Epidermal melanocyte (primary cell): ENCODE measurements at regions not wholly inside any gene's neighbourhood (a gene's known extent, or its start where the extent isn't known, plus 50 kb on each side); places are given as distances from the start of the nearest gene placed in this dataset.

Experiments used
- DNase-seq: peaks from one replicate; pipeline ENCODE4 v3.0.0; 2011; ENCODE audit warnings: low spot score; ENCODE audit not compliant: insufficient read length

DNA sequence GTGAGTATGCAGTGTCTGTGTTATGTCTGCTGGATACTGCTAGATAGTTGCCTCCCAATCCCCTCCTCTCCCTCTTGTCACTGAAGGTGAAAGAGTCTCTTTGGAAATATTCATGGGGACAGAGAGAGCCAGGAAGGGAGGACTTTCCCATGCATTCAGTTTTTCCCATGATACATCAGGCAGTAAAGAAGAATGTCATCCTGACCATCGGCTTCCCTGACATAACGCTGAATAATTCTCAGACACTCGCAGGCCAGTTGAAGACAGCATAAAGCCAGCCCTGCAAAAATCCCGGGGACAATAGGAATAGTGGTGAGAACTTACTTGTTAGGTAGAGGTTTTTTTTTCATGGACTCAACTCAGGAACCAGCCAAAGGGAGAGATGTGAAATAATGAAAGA, 58.1 kb downstream of the KLF4 start:
- DNase-seq = no peak

DNA sequence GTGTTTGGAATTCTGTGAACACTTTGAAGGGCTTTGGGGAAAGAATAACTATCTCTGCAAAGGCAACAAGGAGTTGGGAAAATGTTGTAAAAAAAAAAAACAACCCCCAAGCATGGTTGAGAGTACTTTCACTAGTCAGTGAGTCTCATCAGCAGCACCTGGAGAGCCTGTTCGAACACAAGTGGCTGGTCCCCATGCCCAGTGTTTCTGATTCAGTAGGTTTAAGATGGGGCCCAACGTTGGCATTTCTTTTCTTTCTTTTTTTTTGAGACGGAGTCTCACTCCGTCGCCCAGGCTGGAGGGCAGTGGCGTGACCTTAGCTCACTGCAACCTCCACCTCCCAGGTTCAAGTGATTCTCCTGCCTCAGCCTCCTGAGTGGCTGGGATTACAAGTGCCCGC, 59.5 kb downstream of the KLF4 start:
- no peak for DNase-seq

DNA sequence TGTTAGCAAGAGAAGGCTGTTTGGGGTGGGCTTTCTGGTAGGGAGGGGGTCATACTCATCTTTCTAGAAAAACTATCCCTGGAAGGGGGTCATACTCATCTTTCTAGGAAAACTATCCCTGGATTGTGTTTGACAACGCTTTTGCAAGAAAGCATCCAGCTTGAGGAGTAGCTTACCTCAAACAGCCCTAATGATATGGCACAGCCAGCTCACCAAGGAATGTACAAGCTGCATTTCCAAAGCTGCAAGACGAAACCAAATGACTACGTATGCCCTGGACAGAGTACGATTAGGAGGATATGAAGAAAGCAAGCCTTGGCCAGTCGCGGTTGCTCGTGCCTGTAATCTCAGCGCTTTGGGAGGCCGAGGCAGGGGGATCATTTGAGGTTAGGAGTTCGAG, 63.4 kb downstream of the KLF4 start:
- DNase-seq = no peak

DNA sequence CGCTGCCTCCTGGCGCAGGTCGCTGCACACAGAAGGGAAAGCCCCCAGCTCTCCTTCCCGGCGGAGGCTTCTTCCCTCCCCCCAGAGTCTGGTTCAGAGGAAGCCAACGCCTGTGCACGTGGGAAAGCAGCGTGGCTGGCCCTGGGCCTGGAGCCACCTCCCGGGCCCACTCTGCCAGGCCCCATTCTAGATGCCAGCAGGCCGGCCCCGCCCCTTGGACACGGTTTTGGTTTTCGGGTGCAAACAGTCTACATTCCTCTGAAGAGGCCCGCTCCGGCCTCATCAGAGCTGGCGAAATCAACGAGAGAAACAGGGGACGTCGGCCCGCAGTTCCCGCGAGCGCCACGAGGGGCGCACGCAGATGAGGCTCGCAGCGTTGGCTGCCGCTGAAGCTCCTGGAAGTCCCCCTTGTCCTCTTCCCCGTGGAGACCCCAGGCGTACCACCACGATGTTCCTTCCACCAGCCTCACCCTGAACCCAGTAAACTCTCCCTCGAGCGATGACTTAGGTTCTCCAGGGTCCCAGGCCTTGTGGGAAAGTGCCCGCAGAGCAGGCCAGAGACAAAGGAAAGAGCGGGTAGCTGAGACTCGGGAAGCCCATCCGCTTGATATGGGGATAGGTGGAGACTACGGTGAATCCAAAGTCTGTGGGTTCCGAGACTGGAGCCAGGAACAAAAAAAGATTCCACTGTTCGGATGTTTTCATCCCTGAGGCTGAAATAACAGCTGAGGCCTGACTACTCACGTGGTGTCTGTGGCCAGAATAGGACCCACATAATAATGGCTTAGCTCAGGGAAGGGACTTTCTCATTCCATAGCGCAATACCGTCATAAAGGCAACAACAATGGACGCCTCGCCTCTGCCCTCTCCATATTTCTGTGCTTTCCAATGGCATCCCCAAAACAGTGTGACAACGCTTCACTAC, 64.2 kb downstream of the KLF4 start:
- DNase-seq = no peak

DNA sequence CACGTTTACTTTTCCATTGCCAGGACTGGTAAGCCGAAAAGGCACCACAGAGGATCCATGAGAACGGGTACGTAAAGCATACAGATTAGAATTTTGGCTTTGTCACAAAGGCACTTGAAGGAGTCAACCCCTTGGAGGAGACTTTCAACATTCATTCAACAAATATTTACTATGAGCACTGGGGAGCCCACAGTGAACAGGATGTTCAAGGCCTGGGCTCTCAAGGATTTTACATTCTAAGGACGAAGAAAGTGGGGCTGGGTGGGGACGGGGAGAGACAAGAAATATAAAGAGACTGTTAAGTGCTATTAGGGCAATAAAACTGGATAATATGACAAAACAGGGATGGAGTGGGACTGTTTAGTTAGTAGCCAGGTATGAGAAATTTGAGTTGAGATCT, 66.0 kb downstream of the KLF4 start:
- no peak for DNase-seq

DNA sequence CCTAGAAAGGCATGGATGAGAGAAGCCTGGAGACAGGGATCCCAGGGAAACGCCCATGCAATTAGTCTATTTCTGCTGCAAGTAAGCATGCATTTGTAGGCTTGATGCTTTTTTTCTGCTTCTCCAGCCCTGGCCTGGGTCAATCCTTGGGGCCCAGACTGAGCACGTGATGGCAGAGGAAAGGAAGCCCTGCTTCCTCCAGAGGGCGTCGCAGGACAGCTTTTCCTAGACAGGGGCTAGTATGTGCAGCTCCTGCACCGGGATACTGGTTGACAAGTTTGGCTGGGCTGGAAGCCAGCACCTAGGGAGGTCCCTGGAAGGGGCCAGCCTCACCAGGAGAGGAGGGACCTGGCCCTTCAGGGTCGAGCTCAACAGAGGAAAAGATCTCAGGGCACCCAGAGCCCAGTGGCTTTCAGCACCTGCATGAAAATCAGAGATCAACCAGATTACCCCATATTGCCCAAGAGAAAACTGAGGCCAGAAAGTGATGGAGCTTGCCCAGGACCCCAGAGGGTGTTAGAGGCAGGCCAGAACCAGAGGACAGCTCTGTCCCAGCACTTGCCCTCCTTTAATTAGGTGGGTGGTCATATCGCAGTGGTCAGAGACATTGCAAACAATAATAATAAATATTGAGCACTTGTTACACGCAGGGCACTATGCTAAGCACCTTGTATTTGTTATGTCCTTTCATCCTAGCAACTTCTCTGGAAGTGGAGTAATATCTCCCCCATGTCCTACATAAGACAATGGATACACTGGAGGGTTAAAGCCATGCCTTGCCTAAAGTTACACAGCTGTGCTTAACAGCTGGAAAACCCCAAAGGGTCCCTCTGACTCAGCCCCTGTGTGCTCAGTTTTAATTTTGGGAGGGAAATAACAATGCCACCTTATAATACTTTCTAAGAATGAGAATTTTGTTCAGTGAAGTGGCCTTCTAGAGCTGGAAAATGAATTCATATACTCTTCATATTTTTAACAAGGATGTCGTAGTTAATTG, 67.1 kb downstream of the KLF4 start:
- DNase-seq = peak; percentile 45

DNA sequence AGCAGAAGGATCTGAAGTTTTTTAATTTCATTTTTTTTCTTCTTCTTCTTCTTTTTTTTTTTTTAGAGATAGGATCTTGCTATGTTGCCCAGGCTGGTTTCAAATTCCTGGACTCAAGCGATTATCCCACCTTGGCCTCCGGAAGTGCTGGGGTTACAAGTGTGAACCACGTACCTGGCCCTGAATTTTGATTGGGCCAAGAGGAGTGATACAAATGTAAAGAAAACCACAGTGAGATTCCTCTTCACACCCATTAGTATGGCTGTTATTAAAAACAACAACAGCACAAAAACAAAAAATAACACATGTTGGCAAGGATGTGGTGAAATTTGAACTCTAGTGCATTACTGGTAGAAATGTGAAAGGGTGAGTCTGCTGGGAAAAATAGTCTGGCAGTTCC, 79.1 kb downstream of the KLF4 start:
- no peak for DNase-seq

DNA sequence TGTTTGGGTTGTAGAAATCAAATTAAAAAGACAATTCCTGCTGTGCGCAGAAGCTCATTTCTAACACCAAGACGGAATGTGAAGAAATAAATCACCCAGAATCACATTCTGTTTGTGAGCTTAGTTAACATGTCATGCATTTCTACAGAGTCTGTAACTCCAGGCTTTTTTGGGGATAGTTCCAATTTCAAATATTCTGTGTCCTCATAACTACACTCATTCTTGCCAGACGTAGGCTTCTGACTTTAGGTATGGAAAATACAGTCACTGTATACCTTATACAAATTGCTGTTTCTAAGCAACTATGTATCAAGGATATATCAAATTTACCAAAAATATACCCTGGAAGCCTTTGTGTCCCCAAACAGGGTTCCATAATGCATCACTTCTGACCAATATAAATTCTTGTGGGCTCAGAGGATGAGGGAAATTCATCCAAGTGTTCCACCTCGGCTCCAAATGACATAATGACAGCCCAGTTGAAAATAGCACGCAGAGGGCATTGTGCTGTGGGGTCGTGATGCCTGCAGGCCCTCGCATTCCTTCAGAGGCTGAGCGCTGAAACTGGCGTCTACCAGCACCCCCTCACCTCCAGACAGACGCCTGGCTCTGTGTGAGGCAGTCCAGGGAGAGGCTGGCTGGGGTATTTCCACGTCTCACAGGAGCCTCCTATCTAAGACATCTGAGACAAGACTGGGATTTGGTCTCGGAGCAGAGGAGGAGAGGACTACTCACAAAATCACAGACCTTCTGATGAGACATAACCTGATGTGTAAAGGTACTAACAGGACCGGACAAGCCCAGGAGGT, 79.8 kb downstream of the KLF4 start:
- no peak for DNase-seq

DNA sequence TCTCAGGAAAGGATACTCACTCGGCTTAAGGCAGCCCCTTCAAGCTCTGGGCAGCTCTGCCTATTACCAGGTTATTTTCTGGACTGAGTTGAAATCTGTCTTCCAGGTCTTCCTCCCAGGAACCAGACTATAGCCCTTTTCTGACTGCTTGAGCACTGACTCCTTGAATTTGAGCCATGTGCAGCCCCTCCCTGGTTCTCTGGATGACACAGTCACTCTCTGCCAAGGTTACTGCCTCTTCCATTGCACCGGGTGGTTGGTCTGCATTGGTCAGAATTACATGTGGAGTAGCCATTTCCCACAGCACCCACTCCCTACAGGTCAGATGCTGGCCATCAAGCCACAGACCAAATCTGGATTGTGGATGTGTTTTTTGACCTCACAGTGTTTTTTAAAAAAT, 81.9 kb downstream of the KLF4 start:
- DNase-seq = no peak

DNA sequence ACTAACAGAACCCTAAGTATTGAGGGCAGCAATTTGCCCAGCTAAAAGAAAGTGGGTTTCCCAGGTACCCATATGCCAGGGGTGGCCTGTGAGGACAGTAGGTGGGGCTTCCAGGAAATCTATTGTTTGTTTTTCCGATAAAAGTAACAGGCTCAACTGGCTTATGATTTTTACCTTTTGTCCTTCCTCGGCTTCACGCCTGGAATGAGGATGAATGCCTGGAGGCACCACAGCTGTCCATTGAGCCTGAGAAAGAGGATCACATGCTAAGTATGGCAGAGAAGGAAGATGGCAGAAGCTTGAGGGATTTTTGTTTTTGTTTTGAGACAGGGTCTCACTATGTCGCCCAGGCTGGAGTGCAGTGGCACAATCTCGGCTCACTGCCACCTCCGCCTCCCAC, 84.1 kb downstream of the KLF4 start:
- DNase-seq = no peak

DNA sequence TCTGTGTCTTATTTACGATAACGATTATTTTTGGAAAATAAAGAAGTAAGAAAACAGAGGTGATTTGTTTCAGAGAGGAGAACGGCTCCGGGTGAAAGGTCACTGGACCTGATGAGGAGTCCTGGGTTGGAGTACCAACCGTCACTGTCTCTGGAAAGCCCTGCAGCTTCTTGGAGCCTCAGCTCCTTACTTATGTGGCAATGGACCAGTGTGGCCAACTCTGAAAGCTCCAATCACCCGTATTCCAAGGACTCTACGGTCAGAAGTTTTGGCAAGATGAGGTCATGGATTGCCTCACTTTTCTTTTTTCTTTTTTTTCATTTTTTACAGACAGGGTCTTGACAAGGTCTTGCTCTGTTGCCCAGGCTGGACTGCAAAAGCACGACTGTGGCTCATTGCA, 84.8 kb downstream of the KLF4 start:
- DNase-seq = no peak

DNA sequence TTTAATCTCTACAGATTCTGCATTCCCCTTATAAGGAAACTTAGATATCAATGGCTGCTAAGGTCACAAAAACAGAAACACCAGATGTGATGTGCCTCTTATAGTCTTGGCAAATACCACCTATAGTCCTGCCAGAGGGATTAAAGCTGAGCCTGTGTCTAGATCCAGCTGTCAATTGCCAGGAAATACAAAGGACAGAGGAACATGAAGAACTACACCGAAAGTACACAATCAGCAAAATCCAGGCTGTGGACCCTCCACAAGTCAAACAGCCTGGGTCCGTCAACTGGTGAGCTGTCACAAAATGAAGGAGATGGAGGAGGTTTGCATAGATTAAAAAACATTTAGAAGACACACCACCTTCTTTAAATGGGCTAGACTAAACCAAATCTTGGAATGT, 85.4 kb downstream of the KLF4 start:
- no peak for DNase-seq

DNA sequence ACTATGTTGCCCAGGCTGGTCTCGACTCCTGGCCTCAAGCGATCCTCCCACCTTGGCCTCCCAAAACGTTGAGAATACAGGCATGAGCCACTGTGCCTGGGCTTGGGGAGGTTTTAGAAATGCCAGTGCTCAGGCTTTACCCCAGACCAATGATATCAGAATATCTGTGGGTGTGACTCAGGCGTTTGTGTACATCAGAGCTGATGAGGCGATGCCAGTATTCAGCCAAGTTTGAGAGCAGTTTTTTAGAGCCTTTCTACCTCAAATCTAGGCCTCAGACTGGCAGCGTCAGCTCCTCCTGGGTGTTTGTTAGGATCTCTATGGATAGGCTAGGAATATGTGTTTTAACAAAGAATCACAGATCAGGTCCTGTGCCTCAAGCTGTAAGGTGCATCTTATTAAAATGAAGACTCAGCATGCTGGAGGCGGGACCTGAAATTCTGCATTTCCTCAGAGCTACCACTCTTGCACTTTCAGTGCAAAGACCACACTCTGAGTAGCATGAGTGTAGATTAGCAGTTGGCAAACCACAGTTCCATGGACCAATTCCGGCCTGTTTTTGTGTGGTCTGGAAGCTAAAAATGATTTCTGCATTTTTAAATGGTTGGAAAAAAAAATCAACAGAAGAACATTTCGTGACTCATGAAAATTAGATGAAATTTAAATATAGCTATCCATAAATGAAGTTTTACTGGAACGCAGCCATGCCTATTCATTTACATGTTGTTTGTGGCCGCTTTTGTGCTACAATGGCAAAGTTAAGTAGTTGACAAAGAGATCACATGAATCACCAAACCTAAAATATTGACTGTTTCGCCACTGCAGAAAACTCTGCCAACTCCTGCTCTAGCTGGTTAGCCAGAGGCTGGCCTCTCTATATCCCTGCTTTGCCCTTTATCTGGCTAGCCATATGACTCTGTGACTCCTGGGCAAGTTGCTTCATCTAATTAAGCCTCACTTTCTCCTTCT, 92.2 kb downstream of the KLF4 start:
- DNase-seq = no peak

DNA sequence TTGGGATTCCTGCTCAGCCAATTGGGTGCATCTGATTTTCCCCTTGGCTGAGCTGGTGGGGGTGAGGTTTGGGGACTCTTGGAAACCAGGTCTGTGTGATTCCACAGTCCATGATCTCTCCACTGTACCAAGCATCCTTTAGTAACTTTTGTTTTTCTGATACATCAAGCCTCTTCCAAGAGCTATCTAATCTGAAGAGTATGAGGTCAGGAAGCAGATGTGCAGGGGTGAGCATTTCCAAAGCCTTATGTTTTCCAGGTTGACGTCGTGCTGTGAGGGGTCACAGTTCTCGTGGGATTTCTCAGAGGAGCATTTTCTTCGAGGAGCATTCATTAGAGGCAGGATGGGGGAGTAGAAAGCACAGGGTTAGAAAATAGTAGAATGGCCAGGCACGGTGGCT, 95.3 kb downstream of the KLF4 start:
- DNase-seq = no peak

DNA sequence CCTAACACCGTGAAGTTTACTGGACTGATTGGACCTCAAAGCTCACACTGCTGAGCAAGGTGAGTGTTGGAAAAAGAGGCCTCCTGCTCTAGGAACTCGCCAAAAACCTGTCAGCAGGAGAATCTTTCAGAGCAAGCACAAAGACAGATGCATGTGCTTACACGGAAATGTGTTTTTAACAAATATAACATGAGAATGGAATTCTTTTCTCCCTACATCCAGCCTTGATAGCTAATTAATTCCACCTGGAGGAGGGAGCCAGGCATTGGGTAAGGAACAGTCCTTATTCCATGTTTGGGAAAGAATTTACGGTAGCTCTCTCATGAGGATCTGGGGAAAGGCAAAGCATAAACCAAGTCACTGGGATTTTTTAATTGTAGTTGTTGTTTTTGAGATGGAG, 98.8 kb downstream of the KLF4 start:
- DNase-seq = no peak

DNA sequence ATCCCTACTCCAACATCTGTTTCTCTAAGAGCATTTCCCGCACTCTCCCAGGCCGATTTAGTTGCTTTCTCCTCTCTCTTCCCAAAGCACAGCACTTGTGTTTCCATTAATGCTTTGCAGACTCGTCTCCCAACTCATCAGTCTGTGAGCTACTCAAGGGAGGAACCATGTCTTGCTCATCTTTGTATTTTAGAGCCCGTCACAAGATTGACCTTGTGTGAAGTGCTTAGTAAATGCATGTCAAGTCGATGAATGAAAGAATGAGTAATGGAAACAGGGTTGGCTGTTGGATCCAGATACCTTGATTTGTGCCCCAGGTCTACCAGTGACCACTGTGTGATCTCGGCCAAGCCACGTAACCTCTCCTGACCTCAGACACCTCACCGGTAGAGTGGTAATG, 99.3 kb downstream of the KLF4 start:
- no peak for DNase-seq

DNA sequence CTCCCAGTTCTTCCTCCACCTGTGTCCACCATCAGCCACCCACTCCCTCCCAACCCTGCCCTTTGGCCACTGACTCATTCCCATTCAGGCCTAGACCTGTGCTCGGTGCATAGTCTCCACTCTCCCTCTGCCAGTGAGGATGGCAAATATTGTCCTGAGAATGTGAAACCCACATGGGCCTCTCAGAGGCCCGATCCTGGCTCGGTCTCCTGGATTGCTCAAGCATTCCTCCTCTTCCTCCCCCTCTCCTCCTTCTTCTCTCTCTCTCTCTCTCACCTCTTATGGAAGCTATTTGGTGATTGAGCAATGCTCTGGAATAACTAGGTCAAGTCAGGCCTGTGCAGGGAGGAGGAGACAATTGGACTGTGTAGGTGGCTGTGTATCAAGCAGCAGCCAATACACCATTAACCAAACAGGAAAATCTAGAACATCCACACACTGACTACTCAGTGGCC, 99.9 kb downstream of the KLF4 start:
- peak; percentile 40 for DNase-seq

DNA sequence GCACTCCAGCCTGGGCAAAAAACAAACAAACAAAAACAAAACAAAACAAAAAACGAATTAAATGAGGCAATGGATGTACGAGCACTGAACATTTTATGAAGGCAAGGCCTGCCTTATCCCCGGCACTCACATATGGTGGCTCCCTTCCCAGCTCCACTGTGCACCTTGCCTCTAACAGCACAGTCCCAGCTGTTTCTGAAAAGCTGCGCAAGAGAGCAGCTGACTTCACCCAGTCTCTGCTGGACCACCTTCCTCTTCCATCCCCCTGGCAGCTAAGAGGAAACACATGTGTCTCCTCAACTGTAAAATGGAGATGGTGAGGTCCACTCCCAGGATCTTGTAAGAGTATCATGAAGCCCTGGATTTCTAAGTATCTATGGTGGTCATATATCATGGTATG, 100.7 kb downstream of the KLF4 start:
- no peak for DNase-seq

DNA sequence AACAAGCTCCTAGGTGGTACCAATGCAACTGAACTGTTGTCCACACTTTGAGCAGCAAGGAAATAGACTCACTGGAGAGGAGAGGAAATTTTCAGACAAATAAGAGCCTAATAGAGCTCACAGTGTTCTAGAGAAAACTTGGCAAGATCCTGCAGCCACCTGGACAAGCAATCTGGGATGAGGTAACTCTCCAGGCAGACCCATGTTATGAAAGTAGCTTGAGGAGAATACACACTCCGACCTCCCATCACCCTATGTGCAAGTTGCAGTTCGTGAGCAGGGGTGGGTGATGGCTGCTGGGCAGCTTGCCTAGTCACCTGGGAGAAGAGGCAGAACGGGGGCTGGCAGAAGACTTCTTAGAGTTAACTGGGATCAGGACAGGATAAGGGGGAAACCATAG, 102.2 kb downstream of the KLF4 start:
- no peak for DNase-seq

DNA sequence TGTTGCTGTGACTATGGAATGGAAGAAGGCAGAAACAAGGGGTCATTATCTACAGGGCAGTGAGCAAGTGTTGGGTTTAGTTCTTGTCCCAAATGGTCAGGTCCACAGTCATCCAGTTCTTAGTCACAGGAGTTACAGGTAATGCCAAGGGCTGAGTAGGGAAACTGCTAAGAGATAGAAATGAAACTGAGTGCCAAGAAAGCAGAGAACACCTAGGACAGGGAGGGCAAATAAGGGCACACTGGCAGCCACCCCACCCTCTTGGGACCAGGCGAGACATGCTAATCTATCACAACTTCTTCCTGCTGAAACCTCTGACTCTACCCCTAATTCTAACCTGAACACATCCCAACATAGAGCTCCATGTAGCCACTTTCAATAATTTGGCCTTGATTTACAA, 103.2 kb downstream of the KLF4 start:
- no peak for DNase-seq
